ENCODE measurements at regions not wholly inside any gene's neighbourhood (a gene's known extent, or its start where the extent isn't known, plus 50 kb on each side); places are given as distances from the start of the nearest gene placed in this dataset.

- Histone ChIP-seq H3K4me3 (ENCODE audit: insufficient read length, low read depth) (no peak overlapping the region), H3K9me3 (ENCODE audit: insufficient read depth, low read length) (no peaks in the 10 kb centered on the region), H3K4me1 (ENCODE audit: insufficient read depth, insufficient read length) (no peaks in the 10 kb centered on the region), H3K27me3 (ENCODE audit: insufficient read depth, insufficient read length) (no peaks in the 10 kb centered on the region), H3K9ac (ENCODE audit: insufficient read length, low read depth) (no peak overlapping the region), H3K36me3 (ENCODE audit: insufficient read depth, insufficient read length, low read length) (no peaks in the 10 kb centered on the region)
- no peak for DNase-seq (ENCODE audit: low read depth, low spot score)
- no peak for TF ChIP-seq ZNF274 (IDR thresholded peaks at IDR 0.05; ENCODE audit: low read depth, low read length)
- TF ChIP-seq SUZ12 (IDR thresholded peaks at IDR 0.05; ENCODE audit: extremely low read depth, insufficient read depth, insufficient read length) = no peak
- TF ChIP-seq YY1 (IDR thresholded peaks at IDR 0.05; ENCODE audit: insufficient read depth, insufficient read length) = no peak
These were observed 265.0 kb upstream of the SLC8A1 start for GRCh38 chr2:40716879-40717278.

GRCh38 chr2:40719414-40719813 is 267.5 kb upstream of the SLC8A1 start:
- no peak for TF ChIP-seq SUZ12 (IDR thresholded peaks at IDR 0.05; ENCODE audit: extremely low read depth, insufficient read depth, insufficient read length)
- no peak for TF ChIP-seq ZNF274 (IDR thresholded peaks at IDR 0.05; ENCODE audit: low read depth, low read length)
- TF ChIP-seq YY1 (IDR thresholded peaks at IDR 0.05; ENCODE audit: insufficient read depth, insufficient read length) = no peak
- no peak for DNase-seq (ENCODE audit: low read depth, low spot score)
- H3K36me3 ChIP-seq (ENCODE audit: insufficient read depth, insufficient read length, low read length) = no peaks in the 10 kb centered on the region
- no peak overlapping the region for H3K9ac ChIP-seq (ENCODE audit: insufficient read length, low read depth)
- H3K4me3 ChIP-seq (ENCODE audit: insufficient read length, low read depth) = no peak overlapping the region
- H3K9me3 ChIP-seq (ENCODE audit: insufficient read depth, low read length) = no peaks in the 10 kb centered on the region
- H3K4me1 ChIP-seq (ENCODE audit: insufficient read depth, insufficient read length) = no peaks in the 10 kb centered on the region
- no peaks in the 10 kb centered on the region for H3K27me3 ChIP-seq (ENCODE audit: insufficient read depth, insufficient read length)

- Histone ChIP-seq H3K9ac (ENCODE audit: insufficient read length, low read depth) (no peak overlapping the region), H3K4me3 (ENCODE audit: insufficient read length, low read depth) (no peak overlapping the region), H3K27me3 (ENCODE audit: insufficient read depth, insufficient read length) (no peaks in the 10 kb centered on the region), H3K36me3 (ENCODE audit: insufficient read depth, insufficient read length, low read length) (no peaks in the 10 kb centered on the region), H3K4me1 (ENCODE audit: insufficient read depth, insufficient read length) (no peaks in the 10 kb centered on the region), H3K9me3 (ENCODE audit: insufficient read depth, low read length) (no peaks in the 10 kb centered on the region)
- TF ChIP-seq ZNF274 (IDR thresholded peaks at IDR 0.05; ENCODE audit: low read depth, low read length) (no peak), YY1 (IDR thresholded peaks at IDR 0.05; ENCODE audit: insufficient read depth, insufficient read length) (no peak), SUZ12 (IDR thresholded peaks at IDR 0.05; ENCODE audit: extremely low read depth, insufficient read depth, insufficient read length) (no peak)
- DNase-seq (ENCODE audit: low read depth, low spot score) = no peak
These were observed 269.7 kb upstream of the SLC8A1 start for GRCh38 chr2:40721595-40721994.

GRCh38 chr2:40723194-40723593 is 271.3 kb upstream of the SLC8A1 start:
- Histone ChIP-seq H3K9ac (ENCODE audit: insufficient read length, low read depth) (no peak overlapping the region), H3K27me3 (ENCODE audit: insufficient read depth, insufficient read length) (no peaks in the 10 kb centered on the region), H3K36me3 (ENCODE audit: insufficient read depth, insufficient read length, low read length) (no peaks in the 10 kb centered on the region), H3K4me3 (ENCODE audit: insufficient read length, low read depth) (no peak overlapping the region), H3K4me1 (ENCODE audit: insufficient read depth, insufficient read length) (no peaks in the 10 kb centered on the region), H3K9me3 (ENCODE audit: insufficient read depth, low read length) (no peaks in the 10 kb centered on the region)
- DNase-seq (ENCODE audit: low read depth, low spot score) = no peak
- TF ChIP-seq SUZ12 (IDR thresholded peaks at IDR 0.05; ENCODE audit: extremely low read depth, insufficient read depth, insufficient read length) = no peak
- TF ChIP-seq YY1 (IDR thresholded peaks at IDR 0.05; ENCODE audit: insufficient read depth, insufficient read length) = no peak
- TF ChIP-seq ZNF274 (IDR thresholded peaks at IDR 0.05; ENCODE audit: low read depth, low read length) = no peak

- Histone ChIP-seq H3K4me3 (ENCODE audit: insufficient read length, low read depth) (no peak overlapping the region), H3K36me3 (ENCODE audit: insufficient read depth, insufficient read length, low read length) (no peaks in the 10 kb centered on the region), H3K9ac (ENCODE audit: insufficient read length, low read depth) (no peak overlapping the region), H3K4me1 (ENCODE audit: insufficient read depth, insufficient read length) (no peaks in the 10 kb centered on the region), H3K27me3 (ENCODE audit: insufficient read depth, insufficient read length) (no peaks in the 10 kb centered on the region), H3K9me3 (ENCODE audit: insufficient read depth, low read length) (no peaks in the 10 kb centered on the region)
- TF ChIP-seq SUZ12 (IDR thresholded peaks at IDR 0.05; ENCODE audit: extremely low read depth, insufficient read depth, insufficient read length) = no peak
- TF ChIP-seq YY1 (IDR thresholded peaks at IDR 0.05; ENCODE audit: insufficient read depth, insufficient read length) = no peak
- TF ChIP-seq ZNF274 (IDR thresholded peaks at IDR 0.05; ENCODE audit: low read depth, low read length) = no peak
- DNase-seq (ENCODE audit: low read depth, low spot score) = no peak
These were observed 273.1 kb upstream of the SLC8A1 start for GRCh38 chr2:40725040-40725439.

- DNase-seq (ENCODE audit: low read depth, low spot score) = no peak
- Histone ChIP-seq H3K9ac (ENCODE audit: insufficient read length, low read depth) (no peak overlapping the region), H3K4me3 (ENCODE audit: insufficient read length, low read depth) (no peak overlapping the region)
These were observed 274.1 kb upstream of the SLC8A1 start for GRCh38 chr2:40725950-40726349.

GRCh38 chr2:40734797-40735196 is 282.9 kb upstream of the SLC8A1 start:
- Histone ChIP-seq H3K27me3 (ENCODE audit: insufficient read depth, insufficient read length) (no peaks in the 10 kb centered on the region), H3K36me3 (ENCODE audit: insufficient read depth, insufficient read length, low read length) (no peaks in the 10 kb centered on the region), H3K4me1 (ENCODE audit: insufficient read depth, insufficient read length) (no peaks in the 10 kb centered on the region), H3K9me3 (ENCODE audit: insufficient read depth, low read length) (no peaks in the 10 kb centered on the region), H3K9ac (ENCODE audit: insufficient read length, low read depth) (no peak overlapping the region), H3K4me3 (ENCODE audit: insufficient read length, low read depth) (no peak overlapping the region)
- TF ChIP-seq SUZ12 (IDR thresholded peaks at IDR 0.05; ENCODE audit: extremely low read depth, insufficient read depth, insufficient read length) (no peak), ZNF274 (IDR thresholded peaks at IDR 0.05; ENCODE audit: low read depth, low read length) (no peak), YY1 (IDR thresholded peaks at IDR 0.05; ENCODE audit: insufficient read depth, insufficient read length) (no peak)
- DNase-seq (ENCODE audit: low read depth, low spot score) = no peak

More at GRCh38 chr2:40725950-40726349, 274.1 kb upstream of the SLC8A1 start:
- no peak for TF ChIP-seq SUZ12 (IDR thresholded peaks at IDR 0.05; ENCODE audit: extremely low read depth, insufficient read depth, insufficient read length)
- TF ChIP-seq YY1 (IDR thresholded peaks at IDR 0.05; ENCODE audit: insufficient read depth, insufficient read length) = no peak
- no peak for TF ChIP-seq ZNF274 (IDR thresholded peaks at IDR 0.05; ENCODE audit: low read depth, low read length)
- Histone ChIP-seq H3K4me1 (ENCODE audit: insufficient read depth, insufficient read length) (no peaks in the 10 kb centered on the region), H3K27me3 (ENCODE audit: insufficient read depth, insufficient read length) (no peaks in the 10 kb centered on the region), H3K36me3 (ENCODE audit: insufficient read depth, insufficient read length, low read length) (no peaks in the 10 kb centered on the region), H3K9me3 (ENCODE audit: insufficient read depth, low read length) (no peaks in the 10 kb centered on the region)

Data from NT2/D1 (cell line).